ENCODE measurements at regions not wholly inside any gene's neighbourhood (a gene's known extent, or its start where the extent isn't known, plus 50 kb on each side); places are given as distances from the start of the nearest gene placed in this dataset.

- no peaks in the 10 kb centered on the region for H3K27me3 ChIP-seq (ENCODE audit: low read length)
- H3K4me2 ChIP-seq (ENCODE audit: low read depth, low read length, poor library complexity, severe bottlenecking): no peak overlapping the region
- no peaks in the 10 kb centered on the region for H3K9me3 ChIP-seq (ENCODE audit: low read length)
- H3K36me3 ChIP-seq (ENCODE audit: insufficient read depth, low read length): no peaks in the 10 kb centered on the region
- H3K4me1 ChIP-seq (ENCODE audit: low read length): peaks cover 9% of the 10 kb centered on the region
- DNase-seq: no peak
- H3K4me3 ChIP-seq (ENCODE audit: low read length): no peak overlapping the region
- no peaks in the 10 kb centered on the region for H4K20me1 ChIP-seq (ENCODE audit: insufficient read depth, low read depth, low read length)
- no peaks in the 10 kb centered on the region for H3K79me2 ChIP-seq (ENCODE audit: low read length)
- H3K9me2 ChIP-seq (replicated peaks; ENCODE audit: insufficient read depth, low read length): no peaks in the 10 kb centered on the region
- no peak overlapping the region for H2AFZ ChIP-seq (ENCODE audit: low read length)
- no peak overlapping the region for H3K27ac ChIP-seq (ENCODE audit: low read length)
- H3K9ac ChIP-seq (ENCODE audit: low read length): no peak overlapping the region
These were observed 258.7 kb upstream of the BTG1 start for GRCh38 chr12:92404259-92404894.

- H3K4me3 ChIP-seq (ENCODE audit: low read length): no peak overlapping the region
- no peak overlapping the region for H3K27ac ChIP-seq (ENCODE audit: low read length)
- no peaks in the 10 kb centered on the region for H4K20me1 ChIP-seq (ENCODE audit: insufficient read depth, low read depth, low read length)
- no peaks in the 10 kb centered on the region for H3K79me2 ChIP-seq (ENCODE audit: low read length)
- no peaks in the 10 kb centered on the region for H3K27me3 ChIP-seq (ENCODE audit: low read length)
- no peak overlapping the region for H3K9ac ChIP-seq (ENCODE audit: low read length)
- no peak overlapping the region for H3K4me2 ChIP-seq (ENCODE audit: low read depth, low read length, poor library complexity, severe bottlenecking)
- peaks cover 9% of the 10 kb centered on the region for H3K4me1 ChIP-seq (ENCODE audit: low read length)
- H3K9me3 ChIP-seq (ENCODE audit: low read length): no peaks in the 10 kb centered on the region
- H3K9me2 ChIP-seq (replicated peaks; ENCODE audit: insufficient read depth, low read length): no peaks in the 10 kb centered on the region
- no peak overlapping the region for H2AFZ ChIP-seq (ENCODE audit: low read length)
- DNase-seq: no peak
- no peaks in the 10 kb centered on the region for H3K36me3 ChIP-seq (ENCODE audit: insufficient read depth, low read length)
These were observed 257.8 kb upstream of the BTG1 start for GRCh38 chr12:92403210-92404175.

DNA sequence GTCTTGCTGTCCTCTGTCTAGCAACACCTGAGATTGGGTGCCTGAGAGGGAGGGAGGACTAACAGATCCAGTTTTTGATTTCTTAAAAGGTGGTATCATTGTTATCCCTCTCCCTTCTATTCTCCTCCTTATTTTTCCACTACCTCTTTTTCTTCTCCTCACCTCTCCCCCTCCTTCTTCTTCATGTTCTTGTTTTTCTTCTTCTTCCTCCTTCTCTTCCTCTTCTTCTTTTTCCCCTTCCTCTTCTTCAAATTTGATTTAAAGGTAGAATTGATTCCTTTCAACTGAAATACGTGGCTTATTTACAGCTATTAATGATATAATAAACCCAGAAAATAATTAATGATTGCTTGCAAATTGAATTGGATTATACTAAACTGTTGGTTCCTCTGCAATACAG, 256.8 kb upstream of the BTG1 start:
- Histone ChIP-seq H4K20me1 (ENCODE audit: insufficient read depth, low read depth, low read length) (no peaks in the 10 kb centered on the region), H3K27me3 (ENCODE audit: low read length) (no peaks in the 10 kb centered on the region), H2AFZ (ENCODE audit: low read length) (no peak overlapping the region), H3K36me3 (ENCODE audit: insufficient read depth, low read length) (no peaks in the 10 kb centered on the region), H3K4me2 (ENCODE audit: low read depth, low read length, poor library complexity, severe bottlenecking) (no peak overlapping the region), H3K4me1 (ENCODE audit: low read length) (peaks cover 9% of the 10 kb centered on the region), H3K9me2 (replicated peaks; ENCODE audit: insufficient read depth, low read length) (no peaks in the 10 kb centered on the region), H3K4me3 (ENCODE audit: low read length) (no peak overlapping the region), H3K9ac (ENCODE audit: low read length) (no peak overlapping the region), H3K9me3 (ENCODE audit: low read length) (no peaks in the 10 kb centered on the region), H3K27ac (ENCODE audit: low read length) (no peak overlapping the region), H3K79me2 (ENCODE audit: low read length) (no peaks in the 10 kb centered on the region)
- DNase-seq: no peak

GRCh38 chr12:92400006-92400405, 254.4 kb upstream of the BTG1 start:
- H3K79me2 ChIP-seq (ENCODE audit: low read length): no peaks in the 10 kb centered on the region
- H3K27ac ChIP-seq (ENCODE audit: low read length): no peak overlapping the region
- H3K9me2 ChIP-seq (replicated peaks; ENCODE audit: insufficient read depth, low read length): no peaks in the 10 kb centered on the region
- H4K20me1 ChIP-seq (ENCODE audit: insufficient read depth, low read depth, low read length): no peaks in the 10 kb centered on the region
- H3K4me1 ChIP-seq (ENCODE audit: low read length): peaks cover 9% of the 10 kb centered on the region
- no peak overlapping the region for H2AFZ ChIP-seq (ENCODE audit: low read length)
- H3K9me3 ChIP-seq (ENCODE audit: low read length): no peaks in the 10 kb centered on the region
- no peaks in the 10 kb centered on the region for H3K27me3 ChIP-seq (ENCODE audit: low read length)
- no peak overlapping the region for H3K4me2 ChIP-seq (ENCODE audit: low read depth, low read length, poor library complexity, severe bottlenecking)
- H3K36me3 ChIP-seq (ENCODE audit: insufficient read depth, low read length): no peaks in the 10 kb centered on the region
- H3K9ac ChIP-seq (ENCODE audit: low read length): no peak overlapping the region
- no peak overlapping the region for H3K4me3 ChIP-seq (ENCODE audit: low read length)
- DNase-seq: no peak

DNA sequence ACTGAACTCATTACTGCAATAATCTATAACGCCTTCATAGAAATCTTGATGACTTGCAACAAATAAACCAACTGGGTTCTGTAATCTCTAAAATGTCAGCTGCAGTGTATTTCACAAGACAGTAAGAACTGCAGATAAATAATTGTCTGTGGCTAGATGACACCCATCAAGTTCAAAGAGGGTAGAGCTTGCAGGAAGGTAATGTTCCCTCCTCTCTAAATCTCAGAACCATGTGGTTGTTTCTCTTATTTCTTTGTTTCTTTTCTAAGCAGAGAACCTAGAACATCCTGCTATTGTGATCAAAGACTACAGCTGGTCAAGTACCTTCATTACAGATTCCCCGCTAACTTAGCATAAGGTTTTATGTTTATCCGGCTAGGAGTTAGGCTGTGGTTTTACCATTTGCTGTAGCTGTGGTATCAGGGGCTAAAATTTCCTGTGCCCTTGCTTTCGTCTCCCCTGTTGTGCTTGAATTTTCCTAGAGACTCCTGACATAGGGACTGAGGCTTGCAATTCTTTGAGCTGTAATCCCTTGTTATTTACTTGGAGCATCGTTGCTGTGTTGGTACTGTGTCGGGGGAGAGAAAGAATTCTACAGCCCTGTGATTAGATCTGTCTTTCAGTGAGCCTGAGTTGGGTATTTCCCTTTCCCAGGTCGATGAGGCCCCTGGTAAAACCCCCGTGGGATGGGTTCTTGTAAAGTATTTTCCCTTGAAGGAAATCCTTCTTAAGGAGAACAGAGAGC, 253.1 kb upstream of the BTG1 start:
- Histone ChIP-seq H3K9ac (ENCODE audit: low read length) (no peak overlapping the region), H3K27me3 (ENCODE audit: low read length) (no peaks in the 10 kb centered on the region), H3K4me2 (ENCODE audit: low read depth, low read length, poor library complexity, severe bottlenecking) (no peak overlapping the region), H3K9me2 (replicated peaks; ENCODE audit: insufficient read depth, low read length) (no peaks in the 10 kb centered on the region), H3K4me3 (ENCODE audit: low read length) (no peak overlapping the region), H3K9me3 (ENCODE audit: low read length) (no peaks in the 10 kb centered on the region), H3K79me2 (ENCODE audit: low read length) (no peaks in the 10 kb centered on the region), H3K36me3 (ENCODE audit: insufficient read depth, low read length) (no peaks in the 10 kb centered on the region), H3K4me1 (ENCODE audit: low read length) (peaks cover 9% of the 10 kb centered on the region), H3K27ac (ENCODE audit: low read length) (no peak overlapping the region), H2AFZ (ENCODE audit: low read length) (no peak overlapping the region), H4K20me1 (ENCODE audit: insufficient read depth, low read depth, low read length) (no peaks in the 10 kb centered on the region)
- DNase-seq: no peak

DNA sequence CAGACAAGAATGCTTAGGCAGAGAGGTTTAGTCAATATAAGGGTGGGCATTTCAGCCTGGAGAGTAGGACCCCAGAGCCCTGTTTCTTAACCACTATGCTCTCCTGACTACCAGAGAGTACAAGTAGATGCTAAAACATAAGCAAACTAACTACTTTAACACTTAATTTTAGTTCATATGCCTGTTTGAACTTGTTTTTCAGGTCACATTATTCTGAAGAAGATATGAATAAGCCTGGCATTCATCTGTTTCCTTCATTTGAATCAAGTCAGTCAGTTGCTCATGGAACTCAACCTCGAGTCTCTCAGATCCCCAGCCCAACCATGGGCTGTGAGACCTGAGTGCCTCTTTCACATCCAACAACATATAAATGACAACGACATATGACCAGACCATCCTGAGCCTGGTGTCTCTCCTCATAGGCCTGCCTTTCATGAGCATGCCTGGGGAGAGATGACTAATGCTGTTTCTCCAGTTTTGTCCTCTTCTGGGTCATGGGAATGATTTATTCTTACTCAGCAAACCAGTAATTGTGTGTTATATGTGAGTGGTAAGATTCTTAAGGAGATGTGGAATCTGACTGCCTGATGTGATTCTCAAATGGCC, 251.1 kb upstream of the BTG1 start:
- Histone ChIP-seq H3K4me1 (ENCODE audit: low read length) (peaks cover 9% of the 10 kb centered on the region), H3K9me2 (replicated peaks; ENCODE audit: insufficient read depth, low read length) (no peaks in the 10 kb centered on the region), H3K9ac (ENCODE audit: low read length) (no peak overlapping the region), H3K36me3 (ENCODE audit: insufficient read depth, low read length) (no peaks in the 10 kb centered on the region), H3K4me2 (ENCODE audit: low read depth, low read length, poor library complexity, severe bottlenecking) (no peak overlapping the region), H3K79me2 (ENCODE audit: low read length) (no peaks in the 10 kb centered on the region), H4K20me1 (ENCODE audit: insufficient read depth, low read depth, low read length) (no peaks in the 10 kb centered on the region), H2AFZ (ENCODE audit: low read length) (no peak overlapping the region), H3K27me3 (ENCODE audit: low read length) (no peaks in the 10 kb centered on the region), H3K9me3 (ENCODE audit: low read length) (no peaks in the 10 kb centered on the region; the same call in 1 of the 2 replicates), H3K27ac (ENCODE audit: low read length) (no peak overlapping the region), H3K4me3 (ENCODE audit: low read length) (no peak overlapping the region)
- DNase-seq: no peak

- Histone ChIP-seq H4K20me1 (ENCODE audit: insufficient read depth, low read depth, low read length) (no peaks in the 10 kb centered on the region), H3K27ac (ENCODE audit: low read length) (no peak overlapping the region), H3K4me1 (ENCODE audit: low read length) (peaks cover 6% of the 10 kb centered on the region), H3K9ac (ENCODE audit: low read length) (no peak overlapping the region), H3K9me2 (replicated peaks; ENCODE audit: insufficient read depth, low read length) (no peaks in the 10 kb centered on the region), H3K9me3 (ENCODE audit: low read length) (no peaks in the 10 kb centered on the region; the same call in 1 of the 2 replicates), H3K79me2 (ENCODE audit: low read length) (no peaks in the 10 kb centered on the region), H3K4me2 (ENCODE audit: low read depth, low read length, poor library complexity, severe bottlenecking) (no peak overlapping the region), H2AFZ (ENCODE audit: low read length) (no peak overlapping the region), H3K27me3 (ENCODE audit: low read length) (no peaks in the 10 kb centered on the region), H3K36me3 (ENCODE audit: insufficient read depth, low read length) (no peaks in the 10 kb centered on the region), H3K4me3 (ENCODE audit: low read length) (no peak overlapping the region)
- no peak for DNase-seq
These were observed 249.7 kb upstream of the BTG1 start for GRCh38 chr12:92395322-92395721.

DNA sequence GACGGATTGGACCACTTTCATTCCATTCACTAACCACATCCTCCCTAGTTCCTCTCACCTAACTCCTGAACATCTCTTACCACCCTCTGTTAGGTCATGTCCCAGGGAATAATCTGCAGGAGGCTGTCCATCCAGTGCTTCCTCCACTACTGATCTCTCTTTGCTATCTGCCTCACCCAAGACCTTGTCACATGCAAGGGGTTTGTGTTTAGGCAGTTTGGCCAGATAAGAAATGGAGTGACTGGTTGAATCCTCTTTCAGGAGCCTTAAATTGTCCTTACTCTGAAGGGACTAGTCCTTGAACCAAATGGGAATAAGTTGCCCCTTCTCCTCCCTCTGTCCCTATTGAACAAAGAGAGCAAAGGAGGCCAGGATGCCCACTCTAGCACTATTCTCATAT, 249.2 kb upstream of the BTG1 start:
- H3K79me2 ChIP-seq (ENCODE audit: low read length): no peaks in the 10 kb centered on the region
- no peak for DNase-seq
- H3K4me2 ChIP-seq (ENCODE audit: low read depth, low read length, poor library complexity, severe bottlenecking): no peak overlapping the region
- no peaks in the 10 kb centered on the region; the same call in 1 of the 2 replicates for H3K9me3 ChIP-seq (ENCODE audit: low read length)
- H3K4me1 ChIP-seq (ENCODE audit: low read length): peaks cover 2% of the 10 kb centered on the region
- no peaks in the 10 kb centered on the region for H3K27me3 ChIP-seq (ENCODE audit: low read length)
- H3K9ac ChIP-seq (ENCODE audit: low read length): no peak overlapping the region
- no peak overlapping the region for H2AFZ ChIP-seq (ENCODE audit: low read length)
- no peak overlapping the region for H3K27ac ChIP-seq (ENCODE audit: low read length)
- no peak overlapping the region for H3K4me3 ChIP-seq (ENCODE audit: low read length)
- H4K20me1 ChIP-seq (ENCODE audit: insufficient read depth, low read depth, low read length): no peaks in the 10 kb centered on the region
- no peaks in the 10 kb centered on the region for H3K9me2 ChIP-seq (replicated peaks; ENCODE audit: insufficient read depth, low read length)
- H3K36me3 ChIP-seq (ENCODE audit: insufficient read depth, low read length): no peaks in the 10 kb centered on the region

All from Karpas-422 (cell line).